GM12878 (cell line): ENCODE measurements at regions not wholly inside any gene's neighbourhood (a gene's known extent, or its start where the extent isn't known, plus 50 kb on each side); places are given as distances from the start of the nearest gene placed in this dataset.

Experiments used
- ATAC-seq: fragments of 200-7000 bp; cut with Tn5 transposase; 3 replicates; pipeline ENCODE4 v1.9.1; 2020; ENCODE audit warnings: mild to moderate bottlenecking, moderate library complexity
- BruUV-seq: library from RNA; stranded (reverse); fragments of 400-500 nt; replicated peaks from 2 replicates; lab custom pipeline; 2021; lab: Mats Ljungman, UMichigan
- CTCF ChIA-PET: fragments of 300-600 bp; sonication (Branson Sonifier 250); formaldehyde crosslinking; extraction: SDS; loops from one replicate; lab custom pipeline; 2021; ENCODE audit warnings: inconsistent platforms; lab: Yijun Ruan, JAX
- POLR2A ChIA-PET: fragments of 350-600 bp; formaldehyde crosslinking; extraction: SDS; loops from one replicate; lab custom pipeline; 2021; ENCODE audit warnings: inconsistent platforms; lab: Charles Lee
- RAD21 ChIA-PET: fragments of 300-600 bp; sonication (Branson Sonifier 250); formaldehyde crosslinking; loops from one replicate; lab custom pipeline; 2023; ENCODE audit warnings: antibody characterized with exemption; ENCODE audit not compliant: unreplicated experiment; lab: Charles Lee
- SMC1A ChIA-PET: fragments of 300-600 bp; sonication (Branson Sonifier 250); formaldehyde crosslinking; loops from one replicate; lab custom pipeline; 2023; ENCODE audit not compliant: unreplicated experiment, uncharacterized antibody; lab: Charles Lee
- DNase-seq: peaks from one replicate; pipeline ENCODE4 v3.0.0-alpha.2; 2011; ENCODE audit warnings: low read depth, low spot score
- FAIRE-seq: peaks from 3 replicates; lab custom pipeline; 2011; peaks lifted over from hg19 to GRCh38; lab: Jason Lieb, UNC
- H2AFZ ChIP-seq: 2 replicates; pipeline ENCODE4 v1.6.0; 2011; ENCODE audit warnings: low read depth, low read length, control low read depth; ENCODE audit not compliant: control insufficient read depth
- H3K27ac ChIP-seq: 2 replicates; pipeline ENCODE4 v1.5.1; 2011; ENCODE audit warnings: control low read depth; ENCODE audit not compliant: control insufficient read depth, insufficient read depth
- H3K27me3 ChIP-seq, 2 experiments: replicated peaks in 1 of 2; 2 replicates each; pipeline versions ENCODE4 v1.6.0 to v1.6.1; 2011; ENCODE audit warnings: low read length in 1 of 2; ENCODE audit not compliant: control insufficient read depth in 2 of 2, insufficient read depth in 2 of 2
- H3K36me3 ChIP-seq, 2 experiments: 2 replicates each; pipeline ENCODE4 v1.5.1; 2011; ENCODE audit warnings: low read length in 1 of 2; ENCODE audit not compliant: control insufficient read depth in 2 of 2, insufficient read depth in 2 of 2
- H3K4me1 ChIP-seq: 2 replicates; pipeline ENCODE4 v1.6.1; 2011; ENCODE audit warnings: mild to moderate bottlenecking, low read length, moderate library complexity, mixed read lengths; ENCODE audit not compliant: control insufficient read depth, insufficient read depth
- H3K4me2 ChIP-seq: 2 replicates; pipeline ENCODE4 v1.6.0; 2011; ENCODE audit warnings: control low read depth; ENCODE audit not compliant: control insufficient read depth, insufficient read depth
- H3K4me3 ChIP-seq: fragments of 200-600 bp; sonication (generic); 2 replicates; pipeline ENCODE4 v1.5.1; 2016
- H3K79me2 ChIP-seq: 2 replicates; pipeline ENCODE4 v1.6.0; 2011; ENCODE audit warnings: low read length; ENCODE audit not compliant: control insufficient read depth, insufficient read depth
- H3K9ac ChIP-seq: 2 replicates; pipeline ENCODE4 v1.8.0; 2011; ENCODE audit warnings: low read length, control low read depth, mixed read lengths; ENCODE audit not compliant: control insufficient read depth, insufficient read depth
- H3K9me3 ChIP-seq: replicated peaks from 3 replicates; pipeline ENCODE4 v1.5.1; 2011; ENCODE audit warnings: mild to moderate bottlenecking, low read length; ENCODE audit not compliant: control insufficient read depth, insufficient read depth
- H4K20me1 ChIP-seq: 2 replicates; pipeline ENCODE4 v1.6.0; 2011; ENCODE audit not compliant: control insufficient read depth, insufficient read depth
- ASH2L ChIP-seq: fragments of 300-600, 200-600 bp; sonication (generic); IDR thresholded peaks from 2 replicates; pipeline ENCODE4 v1.6.1; 2017; ENCODE audit warnings: low read depth, mild to moderate bottlenecking, borderline replicate concordance
- ATF7 ChIP-seq: fragments of 450-650 bp; IDR thresholded peaks from 2 replicates; pipeline ENCODE4 v1.6.1; 2016; ENCODE audit warnings: low read depth, mild to moderate bottlenecking
- ESRRA ChIP-seq: IDR thresholded peaks from 2 replicates; pipeline ENCODE4 v1.6.1; 2012; ENCODE audit warnings: mild to moderate bottlenecking, low read length, improper control_type of control experiment
- EZH2 ChIP-seq: IDR thresholded peaks from 2 replicates; pipeline ENCODE4 v1.6.1; 2012; ENCODE audit warnings: low read depth, mild to moderate bottlenecking, control low read depth, inconsistent platforms, low read length, borderline replicate concordance; ENCODE audit not compliant: control insufficient read depth
- FOXK2 ChIP-seq: fragments of 450-650 bp; IDR thresholded peaks from 2 replicates; pipeline ENCODE4 v1.6.1; 2017; ENCODE audit warnings: mild to moderate bottlenecking, moderate library complexity
- NFYB ChIP-seq: IDR thresholded peaks from 2 replicates; pipeline ENCODE4 v1.6.1; 2011; ENCODE audit warnings: low read depth, mild to moderate bottlenecking, low read length, improper control_type of control experiment, moderate library complexity; ENCODE audit not compliant: insufficient read depth
- PBX3 ChIP-seq: IDR thresholded peaks from 2 replicates; pipeline ENCODE4 v1.6.1; 2011; ENCODE audit warnings: mild to moderate bottlenecking, low read depth, low read length, moderate library complexity; ENCODE audit not compliant: insufficient replicate concordance
- SMAD1 ChIP-seq: fragments of 450-650 bp; IDR thresholded peaks from 2 replicates; pipeline ENCODE4 v1.6.1; 2018; ENCODE audit warnings: mild to moderate bottlenecking, low read depth; ENCODE audit not compliant: partially characterized antibody
- SUZ12 ChIP-seq: fragments of 200-600 bp; sonication (generic); IDR thresholded peaks from one replicate; pipeline ENCODE4 v1.6.1; 2018; ENCODE audit warnings: antibody characterized with exemption, mild to moderate bottlenecking; ENCODE audit not compliant: unreplicated experiment
- TARDBP ChIP-seq: IDR thresholded peaks from 2 replicates; pipeline ENCODE4 v1.6.1; 2016; ENCODE audit warnings: borderline replicate concordance
- WRNIP1 ChIP-seq: IDR thresholded peaks from 2 replicates; pipeline ENCODE4 v1.6.1; 2011; ENCODE audit warnings: low read depth, low read length, improper control_type of control experiment, borderline replicate concordance
- ZNF217 ChIP-seq: fragments of 450-650 bp; IDR thresholded peaks from 2 replicates; pipeline ENCODE4 v1.6.1; 2017; ENCODE audit warnings: antibody characterized with exemption, mild to moderate bottlenecking
- WGBS: methylation state at CpG from one replicate; pipeline ENCODE4 v1.1.6; 2016; ENCODE audit warnings: low lambda C conversion rate; ENCODE audit not compliant: insufficient replicate concordance, insufficient coverage; ENCODE audit errors: missing lambda C conversion rate; 5-methylcytosine and 5-hydroxymethylcytosine counted together
- in situ Hi-C: fragments of 300-500 bp; cut with MboI; formaldehyde crosslinking; loops from 9 replicates; pipeline ENCODE4 v1.14.3; 2018; ENCODE audit warnings: mixed read lengths
- intact Hi-C: fragments of 100-400 bp; cut with micrococcal nuclease; formaldehyde crosslinking; loops from one replicate; pipeline ENCODE4 v1.14.2; 2022; ENCODE audit not compliant: unreplicated experiment

DNA sequence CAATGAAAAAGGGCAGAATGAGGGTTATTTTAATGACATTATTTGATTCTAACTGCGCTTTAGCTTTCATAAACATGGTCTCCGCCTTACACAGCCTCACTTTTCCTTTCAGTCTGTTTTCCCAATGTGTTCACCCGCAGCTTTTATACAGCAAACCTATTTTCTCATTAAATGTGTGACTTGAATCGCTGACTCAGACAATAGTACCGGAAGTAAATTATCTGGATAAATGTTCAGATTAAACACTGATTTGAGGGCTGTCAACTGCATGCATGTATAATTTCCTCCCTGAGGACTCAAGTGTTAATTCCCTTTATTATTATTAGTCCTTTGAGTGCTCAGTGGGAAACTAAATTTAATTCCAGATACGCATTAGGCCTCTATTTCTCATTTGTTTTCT is 117.3 kb downstream of the FAM133A start:
- Histone ChIP-seq H2AFZ (no peak overlapping the region), H3K9me3 (no peaks in the 10 kb centered on the region), H4K20me1 (no peaks in the 10 kb centered on the region), H3K27me3 (no peaks in the 10 kb centered on the region), H3K4me1 (no peaks in the 10 kb centered on the region), H3K36me3 (no peaks in the 10 kb centered on the region), H3K27ac (no peak overlapping the region), H3K79me2 (no peaks in the 10 kb centered on the region), H3K9ac (no peak overlapping the region), H3K4me3 (no peak overlapping the region), H3K4me2 (no peak overlapping the region)
- ChIA-PET POLR2A (no interaction called here), SMC1A (no interaction called here), CTCF (interaction anchor here (0.6 kb wide), 1 partner anchor 845 kb away, joined by 4 read pairs; no protein-coding TSS in a partner anchor), RAD21 (no interaction called here)
- intact Hi-C loops (no loop called here), in situ Hi-C loops (no loop called here)
- 56% methylated on average over 6 of the region's 6 CpGs for WGBS
- FAIRE-seq, result no peak
- no peak for ATAC-seq
- TF ChIP-seq PBX3, result no peak
- no peak for TF ChIP-seq WRNIP1
- no peak for TF ChIP-seq ASH2L
- TF ChIP-seq NFYB, result no peak
- no peak for TF ChIP-seq ESRRA
- no peak for TF ChIP-seq ATF7
- no peak for TF ChIP-seq EZH2
- no peak for TF ChIP-seq FOXK2
- no peak for TF ChIP-seq ZNF217
- TF ChIP-seq SUZ12, result no peak
- TF ChIP-seq TARDBP, result no peak
- no peak for TF ChIP-seq SMAD1
- BruUV-seq, result no TSS peak
- no peak for DNase-seq
